IMR-90 (cell line): ENCODE measurements at regions not wholly inside any gene's neighbourhood (a gene's known extent, or its start where the extent isn't known, plus 50 kb on each side); places are given as distances from the start of the nearest gene placed in this dataset.

ENCODE experiments used
- CEBPB ChIP-seq: IDR thresholded peaks from 2 replicates; pipeline ENCODE4 v1.6.1; 2012; ENCODE audit warnings: low read depth, low read length, improper control_type of control experiment
- CTCF ChIP-seq: conservative IDR thresholded peaks from 2 replicates; pipeline ENCODE4 v1.5.1; 2012; ENCODE audit warnings: mild to moderate bottlenecking, low read depth, low read length, improper control_type of control experiment
- MAFK ChIP-seq: IDR thresholded peaks from 2 replicates; pipeline ENCODE4 v1.6.1; 2012; ENCODE audit warnings: low read depth, low read length, improper control_type of control experiment
- MAZ ChIP-seq: IDR thresholded peaks from 2 replicates; pipeline ENCODE4 v1.6.1; 2012; ENCODE audit warnings: low read depth, mild to moderate bottlenecking, low read length, improper control_type of control experiment, moderate library complexity, borderline replicate concordance
- MXI1 ChIP-seq: IDR thresholded peaks from 2 replicates; pipeline ENCODE4 v1.6.1; 2012; ENCODE audit warnings: low read depth, mild to moderate bottlenecking, low read length, moderate library complexity, borderline replicate concordance
- NFE2L2 ChIP-seq: fragments of 150-350 bp; IDR thresholded peaks from 2 replicates; pipeline ENCODE4 v1.6.1; 2016; ENCODE audit warnings: low read depth, mild to moderate bottlenecking, low read length
- POLR2A ChIP-seq: IDR thresholded peaks from 2 replicates; pipeline ENCODE4 v1.6.1; 2012; ENCODE audit warnings: mild to moderate bottlenecking, low read depth, low read length
- RAD21 ChIP-seq: IDR thresholded peaks from 2 replicates; pipeline ENCODE4 v1.6.1; 2012; ENCODE audit warnings: low read length, improper control_type of control experiment
- RCOR1 ChIP-seq: IDR thresholded peaks from 2 replicates; pipeline ENCODE4 v1.6.1; 2012; ENCODE audit warnings: mild to moderate bottlenecking, low read length, improper control_type of control experiment; ENCODE audit not compliant: insufficient replicate concordance
- USF2 ChIP-seq: fragments of 150-350 bp; IDR thresholded peaks from 2 replicates; pipeline ENCODE4 v1.6.1; 2017; ENCODE audit warnings: mild to moderate bottlenecking, antibody characterized with exemption, low read length, low read depth

DNA sequence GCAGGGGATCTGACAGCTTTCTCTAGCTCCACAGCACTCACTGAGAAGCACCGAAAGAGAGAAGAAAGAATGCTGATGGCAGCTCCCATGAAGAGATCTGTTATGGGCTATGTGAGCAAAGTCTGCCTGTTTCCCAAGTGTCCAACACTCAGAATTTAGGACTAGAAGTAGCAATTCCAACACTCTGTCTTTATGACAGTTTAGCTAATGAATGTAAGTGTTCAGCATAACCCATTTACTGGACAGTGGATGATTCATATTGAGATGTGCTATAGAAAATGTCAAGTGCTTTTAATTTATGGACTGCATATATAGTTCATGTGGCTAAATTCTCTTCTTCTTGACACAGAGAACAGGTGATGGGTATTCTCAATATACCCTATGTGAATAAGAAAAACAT lies 683.1 kb upstream of the ZNF608 start:
- TF ChIP-seq CTCF = no peak
- TF ChIP-seq NFE2L2 = no peak
- no peak for TF ChIP-seq RAD21
- TF ChIP-seq POLR2A = no peak
- no peak for TF ChIP-seq USF2
- no peak for TF ChIP-seq MAFK
- TF ChIP-seq MAZ = no peak
- no peak for TF ChIP-seq RCOR1
- TF ChIP-seq CEBPB = no peak
- no peak for TF ChIP-seq MXI1
